ENCODE measurements at regions not wholly inside any gene's neighbourhood (a gene's known extent, or its start where the extent isn't known, plus 50 kb on each side); places are given as distances from the start of the nearest gene placed in this dataset.

GRCh38 chr12:131351319-131352028 lies 359.4 kb upstream of the SFSWAP start (continued):
- TF ChIP-seq ZBTB12 (CRISPR knock-in tag; IDR thresholded peaks at IDR 0.05) (0 out of 2 replicates have a peak, but pooled peaks have one; percentile 25), HDGF (IDR thresholded peaks at IDR 0.05) (no peak), ZNF511 (CRISPR knock-in tag; IDR thresholded peaks at IDR 0.05) (peak; percentile 32; the same call in 1 of the 2 replicates), LEF1 (IDR thresholded peaks at IDR 0.05) (peak; percentile 53; the same call in 1 of the 2 replicates), ZNF551 (CRISPR knock-in tag; IDR thresholded peaks at IDR 0.05) (no peak), KLF6 (CRISPR knock-in tag; IDR thresholded peaks at IDR 0.05; ENCODE audit: borderline replicate concordance) (0 out of 2 replicates have a peak, but pooled peaks have one; percentile 44), SPI1 (IDR thresholded peaks at IDR 0.05; ENCODE audit: borderline replicate concordance, low read depth, low read length) (peak; percentile 57; the same call in 1 of the 2 replicates), CHD2 (IDR thresholded peaks at IDR 0.05; ENCODE audit: low read depth, low read length) (peak; percentile 67), TFE3 (CRISPR knock-in tag; IDR thresholded peaks at IDR 0.05) (peak; percentile 72), ERF (CRISPR knock-in tag; IDR thresholded peaks at IDR 0.05) (0 out of 2 replicates have a peak, but pooled peaks have one; percentile 66)
